OCI-LY1 (cell line): ENCODE measurements at regions not wholly inside any gene's neighbourhood (a gene's known extent, or its start where the extent isn't known, plus 50 kb on each side); places are given as distances from the start of the nearest gene placed in this dataset.

Source experiments
- EZH2 ChIP-seq: fragments of 200-600 bp; sonication (generic), shearing (Covaris generic); IDR thresholded peaks from 2 replicates; pipeline ENCODE4 v1.8.0; 2017; ENCODE audit warnings: borderline replicate concordance, mixed run types, mild to moderate bottlenecking, antibody characterized with exemption, low read length, moderate library complexity, mixed read lengths
- TF ChIP-seq, protein P1 (sequence below): fragments of 200-600 bp; sonication (generic), shearing (Covaris generic); IDR thresholded peaks from 2 replicates; pipeline ENCODE4 v1.5.1; 2017; ENCODE audit warnings: mild to moderate bottlenecking, antibody characterized with exemption, low read length, moderate library complexity, mixed read lengths

DNA sequence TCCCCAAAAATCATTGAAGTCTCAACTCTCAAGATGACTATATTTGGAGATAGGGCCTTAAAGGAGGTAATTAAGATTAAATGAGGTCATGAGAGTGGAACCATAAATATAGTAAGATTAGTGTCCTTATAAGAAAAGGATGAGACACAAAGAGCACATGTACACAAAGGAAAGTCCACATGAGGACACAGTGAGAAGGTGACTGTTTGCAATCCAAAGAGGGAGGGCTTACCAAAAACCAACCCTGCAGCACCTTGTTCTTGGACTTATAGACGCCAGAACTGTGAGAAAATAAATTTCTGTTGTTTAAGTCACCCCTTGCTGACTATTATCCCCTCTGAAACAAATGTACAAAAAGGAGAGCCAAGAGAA is 150.4 kb upstream of the SMLR1 start:
- TF ChIP-seq, protein P1, sequence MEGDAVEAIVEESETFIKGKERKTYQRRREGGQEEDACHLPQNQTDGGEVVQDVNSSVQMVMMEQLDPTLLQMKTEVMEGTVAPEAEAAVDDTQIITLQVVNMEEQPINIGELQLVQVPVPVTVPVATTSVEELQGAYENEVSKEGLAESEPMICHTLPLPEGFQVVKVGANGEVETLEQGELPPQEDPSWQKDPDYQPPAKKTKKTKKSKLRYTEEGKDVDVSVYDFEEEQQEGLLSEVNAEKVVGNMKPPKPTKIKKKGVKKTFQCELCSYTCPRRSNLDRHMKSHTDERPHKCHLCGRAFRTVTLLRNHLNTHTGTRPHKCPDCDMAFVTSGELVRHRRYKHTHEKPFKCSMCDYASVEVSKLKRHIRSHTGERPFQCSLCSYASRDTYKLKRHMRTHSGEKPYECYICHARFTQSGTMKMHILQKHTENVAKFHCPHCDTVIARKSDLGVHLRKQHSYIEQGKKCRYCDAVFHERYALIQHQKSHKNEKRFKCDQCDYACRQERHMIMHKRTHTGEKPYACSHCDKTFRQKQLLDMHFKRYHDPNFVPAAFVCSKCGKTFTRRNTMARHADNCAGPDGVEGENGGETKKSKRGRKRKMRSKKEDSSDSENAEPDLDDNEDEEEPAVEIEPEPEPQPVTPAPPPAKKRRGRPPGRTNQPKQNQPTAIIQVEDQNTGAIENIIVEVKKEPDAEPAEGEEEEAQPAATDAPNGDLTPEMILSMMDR = no peak
- no peak for TF ChIP-seq EZH2
